ENCODE measurements at regions not wholly inside any gene's neighbourhood (a gene's known extent, or its start where the extent isn't known, plus 50 kb on each side); places are given as distances from the start of the nearest gene placed in this dataset.

- in situ Hi-C loops (cut with HindIII; ENCODE audit: low pct_ligation_motif_present, low sequenced_read_pairs) = no loop called here
- no peaks in the 10 kb centered on the region for H3K27me3 ChIP-seq (replicated peaks)
- no peak for TF ChIP-seq CTCF (IDR thresholded peaks at IDR 0.05; ENCODE audit: low read depth, low read length, missing control alignments)
- no peak overlapping the region for H3K4me3 ChIP-seq (ENCODE audit: low read depth, low read length)
- H3K27ac ChIP-seq = no peak overlapping the region
- DNase-seq = no peak
- H3K36me3 ChIP-seq (replicated peaks) = no peaks in the 10 kb centered on the region
These were observed 1702.2 kb downstream of the EFNB2 start for GRCh38 chr13:104833221-104833620.

- no peaks in the 10 kb centered on the region for H3K27me3 ChIP-seq (replicated peaks)
- H3K27ac ChIP-seq = no peak overlapping the region
- TF ChIP-seq CTCF (IDR thresholded peaks at IDR 0.05; ENCODE audit: low read depth, low read length, missing control alignments) = no peak
- H3K4me3 ChIP-seq (ENCODE audit: low read depth, low read length) = no peak overlapping the region
- in situ Hi-C loops (cut with HindIII; ENCODE audit: low pct_ligation_motif_present, low sequenced_read_pairs) = no loop called here
- no peaks in the 10 kb centered on the region for H3K36me3 ChIP-seq (replicated peaks)
- DNase-seq = no peak
These were observed 1703.2 kb downstream of the EFNB2 start for GRCh38 chr13:104832231-104832630.

GRCh38 chr13:104831831-104832230, 1703.6 kb downstream of the EFNB2 start:
- H3K4me3 ChIP-seq (ENCODE audit: low read depth, low read length) = no peak overlapping the region
- in situ Hi-C loops (cut with HindIII; ENCODE audit: low pct_ligation_motif_present, low sequenced_read_pairs) = no loop called here
- no peak for DNase-seq
- no peak for TF ChIP-seq CTCF (IDR thresholded peaks at IDR 0.05; ENCODE audit: low read depth, low read length, missing control alignments)
- H3K36me3 ChIP-seq (replicated peaks) = no peaks in the 10 kb centered on the region
- H3K27ac ChIP-seq = no peak overlapping the region
- no peaks in the 10 kb centered on the region for H3K27me3 ChIP-seq (replicated peaks)

- Histone ChIP-seq H3K27ac (no peak overlapping the region), H3K36me3 (replicated peaks) (no peaks in the 10 kb centered on the region), H3K4me3 (ENCODE audit: low read depth, low read length) (no peak overlapping the region), H3K27me3 (replicated peaks) (no peaks in the 10 kb centered on the region)
- no peak for DNase-seq
- no peak for TF ChIP-seq CTCF (IDR thresholded peaks at IDR 0.05; ENCODE audit: low read depth, low read length, missing control alignments)
- in situ Hi-C loops (cut with HindIII; ENCODE audit: low pct_ligation_motif_present, low sequenced_read_pairs) = no loop called here
These were observed 1711.8 kb downstream of the EFNB2 start for GRCh38 chr13:104823709-104824108.

- no peaks in the 10 kb centered on the region for H3K36me3 ChIP-seq (replicated peaks)
- H3K4me3 ChIP-seq (ENCODE audit: low read depth, low read length) = no peak overlapping the region
- H3K27ac ChIP-seq = no peak overlapping the region
- no peak for DNase-seq
- no peaks in the 10 kb centered on the region for H3K27me3 ChIP-seq (replicated peaks)
- in situ Hi-C loops (cut with HindIII; ENCODE audit: low pct_ligation_motif_present, low sequenced_read_pairs) = no loop called here
- TF ChIP-seq CTCF (IDR thresholded peaks at IDR 0.05; ENCODE audit: low read depth, low read length, missing control alignments) = no peak
These were observed 1712.4 kb downstream of the EFNB2 start for GRCh38 chr13:104823071-104823470.

GRCh38 chr13:104817271-104817670, 1718.2 kb downstream of the EFNB2 start:
- TF ChIP-seq CTCF (IDR thresholded peaks at IDR 0.05; ENCODE audit: low read depth, low read length, missing control alignments) = no peak
- Histone ChIP-seq H3K4me3 (ENCODE audit: low read depth, low read length) (no peak overlapping the region), H3K27me3 (replicated peaks) (no peaks in the 10 kb centered on the region), H3K27ac (no peak overlapping the region), H3K36me3 (replicated peaks) (no peaks in the 10 kb centered on the region)
- DNase-seq = no peak
- in situ Hi-C loops (cut with HindIII; ENCODE audit: low pct_ligation_motif_present, low sequenced_read_pairs) = no loop called here

Data from brain microvascular endothelial cell (primary cell).